Peyer's patch (tissue), 4 donors: ENCODE measurements at regions not wholly inside any gene's neighbourhood (a gene's known extent, or its start where the extent isn't known, plus 50 kb on each side); places are given as distances from the start of the nearest gene placed in this dataset.

Experiments used
- CTCF ChIP-seq, 6 experiments: fragments of 450-650 bp in 4 of 6; fragments of 200-600 bp in 2 of 6; sonication (generic) in 1 of 6; IDR thresholded peaks; one replicate each; pipeline ENCODE4 v1.5.1; 2017 to 2019; ENCODE audit warnings: antibody characterized with exemption in 6 of 6, mild to moderate bottlenecking in 3 of 6, moderate library complexity in 1 of 6
- POLR2A ChIP-seq, 2 donors: fragments of 450-650 bp; IDR thresholded peaks; one replicate each; pipeline ENCODE4 v1.5.1; 2017; ENCODE audit warnings: antibody characterized with exemption in 2 of 2, mild to moderate bottlenecking in 2 of 2, moderate library complexity in 2 of 2

- no peak for TF ChIP-seq CTCF (IDR thresholded peaks at IDR 0.05)
- TF ChIP-seq POLR2A (IDR thresholded peaks at IDR 0.05) = no peak
These were observed 945.7 kb downstream of the DSC3 start for GRCh38 chr18:30096796-30097195.
